ENCODE measurements at regions not wholly inside any gene's neighbourhood (a gene's known extent, or its start where the extent isn't known, plus 50 kb on each side); places are given as distances from the start of the nearest gene placed in this dataset.

DNA sequence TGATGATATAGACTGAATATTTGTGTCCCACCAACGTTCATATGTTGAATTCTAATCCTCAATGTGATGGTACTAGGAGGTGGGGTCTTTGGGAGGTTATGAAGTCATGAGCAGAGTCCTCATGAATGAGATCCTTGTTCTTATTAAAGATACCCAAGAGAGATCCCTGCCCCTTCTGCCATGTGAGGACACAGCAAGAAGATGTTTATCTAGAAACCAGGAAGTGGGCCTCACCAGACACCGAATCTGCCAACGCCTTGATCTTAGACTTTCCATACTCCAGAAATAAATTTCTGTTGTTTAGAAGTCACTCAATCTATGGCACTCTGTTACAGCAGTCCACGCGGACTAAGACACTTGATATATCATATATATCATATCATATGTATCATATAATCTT is 67.7 kb upstream of the GCM1 start:
- ATAC-seq, result no peak
- no peaks in the 10 kb centered on the region for H3K36me3 Mint-ChIP-seq (ENCODE audit: low read depth)
- no peak overlapping the region for H3K4me3 Mint-ChIP-seq
- DNase-seq, result no peak
- peaks cover 2% of the 10 kb centered on the region for H3K4me1 Mint-ChIP-seq
- no peaks in the 10 kb centered on the region for H3K9me3 ChIP-seq (ENCODE audit: control insufficient read depth, low read length, poor library complexity, severe bottlenecking)
- no peaks in the 10 kb centered on the region for H3K27me3 Mint-ChIP-seq
- H3K27ac Mint-ChIP-seq, result no peak overlapping the region

DNA sequence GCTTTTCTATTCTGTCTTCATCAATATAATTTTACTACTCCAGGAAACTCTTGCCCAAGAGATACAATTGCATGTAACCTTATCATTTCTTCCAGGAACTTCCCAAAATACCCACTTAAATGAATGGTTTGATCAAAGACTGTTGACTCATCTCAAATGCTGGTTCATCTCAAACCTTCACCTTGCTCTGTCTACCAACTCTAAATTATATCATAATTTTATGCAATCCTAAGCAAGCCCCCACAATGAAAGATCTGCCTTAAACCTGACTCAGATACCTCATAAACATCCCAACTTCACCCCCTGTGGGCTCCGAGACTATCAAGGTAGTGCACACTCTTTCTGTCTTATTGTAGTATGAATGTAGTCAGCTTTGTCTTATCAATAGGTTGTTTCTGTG is 65.5 kb upstream of the GCM1 start:
- Mint-ChIP-seq H3K27me3 (no peaks in the 10 kb centered on the region), H3K27ac (no peak overlapping the region), H3K4me3 (no peak overlapping the region), H3K4me1 (peaks cover 2% of the 10 kb centered on the region), H3K36me3 (ENCODE audit: low read depth) (no peaks in the 10 kb centered on the region)
- ATAC-seq (no peak), DNase-seq (no peak)
- no peaks in the 10 kb centered on the region for H3K9me3 ChIP-seq (ENCODE audit: control insufficient read depth, low read length, poor library complexity, severe bottlenecking)

DNA sequence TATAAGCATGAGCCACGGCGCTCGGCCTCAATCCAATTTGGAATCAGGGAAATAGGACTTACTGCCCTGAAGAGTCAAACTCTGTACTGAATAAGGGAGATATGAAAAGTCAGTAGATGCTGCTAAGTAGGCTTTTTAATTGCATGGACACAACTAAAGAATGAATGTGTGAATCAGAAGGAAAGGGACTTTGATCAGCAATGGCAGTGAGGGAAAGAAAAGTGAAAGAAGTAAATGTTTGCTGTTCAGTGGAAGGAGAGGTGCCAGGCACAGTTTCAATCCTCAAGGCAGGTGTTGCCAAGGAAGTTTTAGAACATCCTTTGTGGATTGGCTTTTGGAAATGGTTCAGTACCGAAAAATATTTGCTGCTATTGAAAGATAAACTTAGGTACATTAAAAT is 62.2 kb upstream of the GCM1 start:
- Mint-ChIP-seq H3K27me3 (no peaks in the 10 kb centered on the region), H3K36me3 (ENCODE audit: low read depth) (no peaks in the 10 kb centered on the region), H3K4me3 (no peak overlapping the region), H3K4me1 (no peaks in the 10 kb centered on the region), H3K27ac (no peak overlapping the region)
- no peaks in the 10 kb centered on the region for H3K9me3 ChIP-seq (ENCODE audit: control insufficient read depth, low read length, poor library complexity, severe bottlenecking)
- no peak for ATAC-seq
- DNase-seq, result no peak

DNA sequence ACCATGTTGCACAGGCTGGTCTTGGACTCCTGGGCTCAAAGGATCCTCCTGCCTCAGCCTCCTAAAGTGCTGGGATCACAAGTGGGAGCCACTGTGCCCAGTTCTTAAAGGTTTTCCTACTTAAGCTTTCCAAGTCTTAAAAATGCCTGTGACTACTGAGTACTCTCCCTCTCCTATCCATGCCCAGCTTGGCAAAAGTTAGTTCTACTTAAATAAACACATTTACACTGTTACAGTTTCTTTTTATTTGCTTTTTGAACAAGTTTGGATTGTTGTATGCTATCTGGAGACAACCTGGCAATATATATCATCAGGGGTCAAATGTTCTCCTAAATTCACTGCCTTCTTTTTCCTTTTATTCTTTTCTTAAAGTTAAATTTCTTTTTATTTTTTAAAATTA is 61.0 kb upstream of the GCM1 start:
- no peak for DNase-seq
- ATAC-seq, result no peak
- H3K4me1 Mint-ChIP-seq, result no peaks in the 10 kb centered on the region
- H3K36me3 Mint-ChIP-seq (ENCODE audit: low read depth), result no peaks in the 10 kb centered on the region
- no peaks in the 10 kb centered on the region for H3K27me3 Mint-ChIP-seq
- H3K4me3 Mint-ChIP-seq, result no peak overlapping the region
- H3K9me3 ChIP-seq (ENCODE audit: control insufficient read depth, low read length, poor library complexity, severe bottlenecking), result no peaks in the 10 kb centered on the region
- H3K27ac Mint-ChIP-seq, result no peak overlapping the region

DNA sequence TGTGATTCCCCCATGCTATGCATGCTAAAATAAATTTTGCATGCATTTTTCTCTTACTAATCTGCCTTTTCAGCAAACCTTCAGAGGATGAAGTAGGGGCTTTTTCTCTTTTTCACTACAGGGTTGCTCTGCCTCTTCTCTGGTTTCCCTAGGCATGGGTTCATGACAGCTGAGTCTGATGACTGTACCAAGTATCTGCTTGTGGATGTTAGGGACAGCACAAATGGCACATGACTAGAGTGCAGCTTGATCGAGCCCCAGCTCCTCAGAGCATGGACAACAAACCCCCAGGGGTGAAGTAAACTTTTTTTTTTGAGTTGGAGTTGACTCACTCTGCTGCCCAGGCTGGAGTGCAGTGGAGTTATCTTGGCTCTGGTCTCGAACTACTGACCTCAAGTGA is 57.1 kb upstream of the GCM1 start:
- peaks cover 4% of the 10 kb centered on the region for H3K4me1 Mint-ChIP-seq
- H3K9me3 ChIP-seq (ENCODE audit: control insufficient read depth, low read length, poor library complexity, severe bottlenecking), result no peaks in the 10 kb centered on the region
- no peak for ATAC-seq
- no peaks in the 10 kb centered on the region for H3K27me3 Mint-ChIP-seq
- peak overlapping the region; percentile 14 for H3K27ac Mint-ChIP-seq
- no peaks in the 10 kb centered on the region for H3K36me3 Mint-ChIP-seq (ENCODE audit: low read depth)
- DNase-seq, result no peak
- no peak overlapping the region for H3K4me3 Mint-ChIP-seq

DNA sequence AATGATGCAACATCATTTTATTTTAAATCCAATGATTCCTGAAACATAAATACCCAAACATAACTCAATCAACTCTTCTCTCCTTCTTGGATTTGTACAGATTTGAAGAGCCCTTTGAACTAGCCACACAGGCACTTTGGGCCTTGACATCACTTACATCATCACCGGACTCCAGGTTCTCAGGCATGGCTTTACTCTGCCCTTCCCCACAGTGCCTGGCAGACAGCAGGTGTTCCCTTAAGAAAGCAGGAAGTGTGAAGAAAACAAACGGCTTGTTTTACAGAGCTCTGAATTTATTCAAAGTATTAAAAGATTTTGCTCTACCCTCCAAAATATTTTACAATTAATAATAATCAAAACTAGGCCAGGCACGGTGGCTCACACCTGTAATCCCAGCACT is 54.8 kb upstream of the GCM1 start:
- no peaks in the 10 kb centered on the region for H3K36me3 Mint-ChIP-seq (ENCODE audit: low read depth)
- DNase-seq (no peak), ATAC-seq (no peak)
- no peak overlapping the region for H3K4me3 Mint-ChIP-seq
- no peak overlapping the region for H3K27ac Mint-ChIP-seq
- peaks cover 4% of the 10 kb centered on the region for H3K4me1 Mint-ChIP-seq
- H3K9me3 ChIP-seq (ENCODE audit: control insufficient read depth, low read length, poor library complexity, severe bottlenecking), result no peaks in the 10 kb centered on the region
- no peaks in the 10 kb centered on the region for H3K27me3 Mint-ChIP-seq

DNA sequence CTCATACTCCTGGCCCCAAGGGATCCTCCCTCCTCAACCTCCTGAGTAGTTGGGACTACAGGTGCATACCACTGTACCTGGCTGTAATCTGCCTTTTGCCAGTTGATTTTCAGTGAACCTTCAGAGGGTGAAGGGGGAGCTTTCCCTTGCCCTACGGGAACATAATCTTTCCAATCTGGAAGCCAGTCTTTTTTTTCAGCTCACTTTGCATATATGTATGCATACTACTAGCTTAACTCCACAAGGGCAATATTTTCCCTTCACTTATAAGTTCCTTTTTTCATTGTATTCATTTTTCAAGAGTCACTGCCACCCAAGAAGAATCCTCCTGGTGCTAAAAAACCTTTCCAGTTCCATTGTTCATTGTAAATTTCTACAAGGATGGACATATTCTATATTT is 53.4 kb upstream of the GCM1 start:
- no peak overlapping the region for H3K27ac Mint-ChIP-seq
- H3K4me1 Mint-ChIP-seq, result peaks cover 4% of the 10 kb centered on the region
- no peak for ATAC-seq
- H3K9me3 ChIP-seq (ENCODE audit: control insufficient read depth, low read length, poor library complexity, severe bottlenecking), result no peaks in the 10 kb centered on the region
- no peaks in the 10 kb centered on the region for H3K27me3 Mint-ChIP-seq
- no peaks in the 10 kb centered on the region for H3K36me3 Mint-ChIP-seq (ENCODE audit: low read depth)
- no peak overlapping the region for H3K4me3 Mint-ChIP-seq
- no peak for DNase-seq

DNA sequence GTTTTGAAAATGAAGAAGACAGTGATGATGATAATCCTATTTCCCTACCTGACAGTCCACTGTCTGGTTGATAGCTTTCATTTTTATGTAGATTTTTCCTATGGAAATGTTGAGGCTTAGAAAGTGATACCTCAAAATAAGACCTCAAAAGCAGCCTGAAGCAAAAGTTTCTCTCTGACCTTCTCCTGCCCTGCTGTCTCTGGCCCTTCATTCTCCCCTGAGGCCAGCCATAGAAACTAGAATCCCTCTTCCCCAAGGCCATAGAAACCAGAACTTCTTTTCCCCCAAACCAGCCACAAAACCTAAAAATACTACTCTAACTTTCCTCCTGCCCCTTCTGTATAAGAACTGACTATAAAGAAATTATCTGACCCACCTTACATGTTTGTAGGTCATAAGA is 52.6 kb upstream of the GCM1 start:
- Mint-ChIP-seq H3K4me1 (peaks cover 4% of the 10 kb centered on the region), H3K27me3 (no peaks in the 10 kb centered on the region), H3K27ac (peak overlapping the region; percentile 59), H3K4me3 (no peak overlapping the region), H3K36me3 (ENCODE audit: low read depth) (no peaks in the 10 kb centered on the region)
- no peaks in the 10 kb centered on the region for H3K9me3 ChIP-seq (ENCODE audit: control insufficient read depth, low read length, poor library complexity, severe bottlenecking)
- ATAC-seq (no peak), DNase-seq (no peak)

DNA sequence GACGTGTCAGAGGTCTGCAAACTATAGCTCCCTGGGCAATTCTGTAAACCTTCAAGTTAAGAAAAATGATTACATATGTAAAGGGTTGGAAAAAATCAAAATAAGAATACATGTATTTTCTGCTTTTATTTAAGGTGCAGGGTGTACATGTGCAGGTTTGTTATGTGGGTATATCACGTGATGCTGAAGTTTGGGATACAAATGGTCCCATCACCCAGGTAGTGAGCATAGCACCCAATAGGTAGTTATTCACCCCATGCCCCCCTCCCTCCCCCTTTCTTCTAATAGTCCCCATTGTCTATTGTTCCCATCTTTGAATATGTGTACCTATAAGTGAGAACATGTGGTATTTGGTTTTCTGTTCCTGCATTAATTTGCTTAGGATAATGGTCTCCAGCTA is 51.1 kb upstream of the GCM1 start:
- H3K4me1 Mint-ChIP-seq, result peaks cover 4% of the 10 kb centered on the region
- H3K4me3 Mint-ChIP-seq, result no peak overlapping the region
- ATAC-seq (no peak), DNase-seq (no peak)
- H3K36me3 Mint-ChIP-seq (ENCODE audit: low read depth), result no peaks in the 10 kb centered on the region
- H3K9me3 ChIP-seq (ENCODE audit: control insufficient read depth, low read length, poor library complexity, severe bottlenecking), result no peaks in the 10 kb centered on the region
- H3K27ac Mint-ChIP-seq, result no peak overlapping the region
- no peaks in the 10 kb centered on the region for H3K27me3 Mint-ChIP-seq

DNA sequence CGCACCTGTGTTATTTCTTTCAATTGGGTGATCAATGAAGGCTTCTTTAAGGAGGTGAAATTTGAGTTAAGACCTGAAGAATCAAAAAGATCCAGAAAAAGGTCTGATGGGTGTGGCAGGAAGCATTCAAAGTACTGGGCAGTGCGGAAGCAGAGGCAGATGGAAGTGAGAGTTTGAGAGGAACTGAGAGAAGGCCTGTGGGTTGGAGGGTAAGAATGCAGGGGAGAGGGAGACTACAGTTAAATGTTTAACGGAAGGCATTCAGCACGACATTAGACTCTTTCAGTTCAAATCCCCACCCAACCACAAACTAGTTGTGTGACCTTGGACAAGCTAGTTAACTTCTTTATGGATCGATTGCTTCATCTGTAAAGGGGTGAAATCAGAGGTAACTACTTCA is 50.5 kb upstream of the GCM1 start:
- Mint-ChIP-seq H3K27me3 (no peaks in the 10 kb centered on the region), H3K4me3 (no peak overlapping the region), H3K4me1 (peaks cover 3% of the 10 kb centered on the region), H3K36me3 (ENCODE audit: low read depth) (no peaks in the 10 kb centered on the region), H3K27ac (no peak overlapping the region)
- no peaks in the 10 kb centered on the region for H3K9me3 ChIP-seq (ENCODE audit: control insufficient read depth, low read length, poor library complexity, severe bottlenecking)
- DNase-seq, result no peak
- peak; percentile 54 for ATAC-seq
